ENCODE measurements at regions not wholly inside any gene's neighbourhood (a gene's known extent, or its start where the extent isn't known, plus 50 kb on each side); places are given as distances from the start of the nearest gene placed in this dataset.

DNA sequence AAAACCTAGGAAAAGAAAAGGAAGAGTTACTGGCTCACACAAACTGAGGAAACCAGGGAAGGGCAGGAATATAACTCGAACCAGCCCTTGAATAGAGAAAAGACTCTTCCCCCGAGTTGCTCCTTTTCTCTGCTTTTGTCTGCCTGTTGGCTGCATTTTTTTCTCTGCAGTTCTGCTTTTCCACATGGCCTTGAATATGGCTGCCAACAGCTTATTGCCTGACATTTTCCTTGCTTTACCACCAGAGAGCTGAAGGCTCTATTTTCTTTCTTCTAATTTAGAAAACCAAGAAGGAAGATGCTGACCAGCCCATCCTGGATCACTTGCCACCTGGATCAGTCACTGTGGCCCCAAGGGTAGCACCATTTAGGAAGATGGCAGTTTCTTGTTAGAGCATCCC lies 164.8 kb upstream of the MAN1A1 start:
- TF ChIP-seq RCOR1 (IDR thresholded peaks at IDR 0.05; ENCODE audit: insufficient replicate concordance, low read length): no peak
- TF ChIP-seq, protein P1, sequence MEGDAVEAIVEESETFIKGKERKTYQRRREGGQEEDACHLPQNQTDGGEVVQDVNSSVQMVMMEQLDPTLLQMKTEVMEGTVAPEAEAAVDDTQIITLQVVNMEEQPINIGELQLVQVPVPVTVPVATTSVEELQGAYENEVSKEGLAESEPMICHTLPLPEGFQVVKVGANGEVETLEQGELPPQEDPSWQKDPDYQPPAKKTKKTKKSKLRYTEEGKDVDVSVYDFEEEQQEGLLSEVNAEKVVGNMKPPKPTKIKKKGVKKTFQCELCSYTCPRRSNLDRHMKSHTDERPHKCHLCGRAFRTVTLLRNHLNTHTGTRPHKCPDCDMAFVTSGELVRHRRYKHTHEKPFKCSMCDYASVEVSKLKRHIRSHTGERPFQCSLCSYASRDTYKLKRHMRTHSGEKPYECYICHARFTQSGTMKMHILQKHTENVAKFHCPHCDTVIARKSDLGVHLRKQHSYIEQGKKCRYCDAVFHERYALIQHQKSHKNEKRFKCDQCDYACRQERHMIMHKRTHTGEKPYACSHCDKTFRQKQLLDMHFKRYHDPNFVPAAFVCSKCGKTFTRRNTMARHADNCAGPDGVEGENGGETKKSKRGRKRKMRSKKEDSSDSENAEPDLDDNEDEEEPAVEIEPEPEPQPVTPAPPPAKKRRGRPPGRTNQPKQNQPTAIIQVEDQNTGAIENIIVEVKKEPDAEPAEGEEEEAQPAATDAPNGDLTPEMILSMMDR (conservative IDR thresholded peaks at IDR 0.05; ENCODE audit: low read depth, low read length): no peak
- TF ChIP-seq POLR2A (IDR thresholded peaks at IDR 0.05; ENCODE audit: low read depth, low read length): no peak
- no peak for TF ChIP-seq BHLHE40 (IDR thresholded peaks at IDR 0.05; ENCODE audit: low read depth, low read length)
- TF ChIP-seq SMC3 (IDR thresholded peaks at IDR 0.05; ENCODE audit: low read depth, low read length): no peak
- no peak for TF ChIP-seq MXI1 (IDR thresholded peaks at IDR 0.05; ENCODE audit: borderline replicate concordance, low read depth, low read length)
- no peak for TF ChIP-seq MAFK (IDR thresholded peaks at IDR 0.05; ENCODE audit: low read depth, low read length)
- TF ChIP-seq RAD21 (IDR thresholded peaks at IDR 0.05; ENCODE audit: low read length): no peak
- TF ChIP-seq, protein P2, sequence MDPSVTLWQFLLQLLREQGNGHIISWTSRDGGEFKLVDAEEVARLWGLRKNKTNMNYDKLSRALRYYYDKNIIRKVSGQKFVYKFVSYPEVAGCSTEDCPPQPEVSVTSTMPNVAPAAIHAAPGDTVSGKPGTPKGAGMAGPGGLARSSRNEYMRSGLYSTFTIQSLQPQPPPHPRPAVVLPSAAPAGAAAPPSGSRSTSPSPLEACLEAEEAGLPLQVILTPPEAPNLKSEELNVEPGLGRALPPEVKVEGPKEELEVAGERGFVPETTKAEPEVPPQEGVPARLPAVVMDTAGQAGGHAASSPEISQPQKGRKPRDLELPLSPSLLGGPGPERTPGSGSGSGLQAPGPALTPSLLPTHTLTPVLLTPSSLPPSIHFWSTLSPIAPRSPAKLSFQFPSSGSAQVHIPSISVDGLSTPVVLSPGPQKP (IDR thresholded peaks at IDR 0.05; ENCODE audit: borderline replicate concordance, low read depth, low read length): no peak

Data from IMR-90 (cell line).